ENCODE measurements at regions not wholly inside any gene's neighbourhood (a gene's known extent, or its start where the extent isn't known, plus 50 kb on each side); places are given as distances from the start of the nearest gene placed in this dataset.

DNA sequence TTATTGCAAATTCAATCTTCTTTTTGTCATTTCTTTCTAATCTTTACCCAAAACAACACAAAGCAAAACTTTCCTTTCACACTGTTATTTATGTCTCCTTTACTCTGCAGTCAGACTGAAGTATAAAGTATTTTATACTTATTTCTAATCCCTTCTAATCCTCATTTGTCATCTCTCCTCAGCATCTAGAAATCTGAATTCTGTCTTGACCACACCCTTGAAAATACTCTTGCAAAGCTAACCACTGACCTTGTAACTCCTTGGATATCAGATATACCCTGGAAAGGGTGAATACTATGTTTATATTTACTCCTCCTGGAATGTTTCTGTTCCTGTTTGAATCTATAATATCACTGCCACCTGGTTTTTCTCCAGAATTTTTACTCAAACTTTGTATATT is 481.1 kb downstream of the ZNF385D start:
- H3K4me1 ChIP-seq = no peaks in the 10 kb centered on the region
- H3K9me3 ChIP-seq = no peaks in the 10 kb centered on the region
- no peak overlapping the region for H3K27ac ChIP-seq
- intact Hi-C loops (cut with DNase I; ENCODE audit: low total_unique reads) = no loop called here
- no peak for DNase-seq
- no peak overlapping the region for H3K4me3 ChIP-seq
- no peaks in the 10 kb centered on the region for H3K36me3 ChIP-seq (ENCODE audit: low read depth, missing control alignments)
- no peaks in the 10 kb centered on the region for H3K27me3 ChIP-seq
- TF ChIP-seq, protein P1, sequence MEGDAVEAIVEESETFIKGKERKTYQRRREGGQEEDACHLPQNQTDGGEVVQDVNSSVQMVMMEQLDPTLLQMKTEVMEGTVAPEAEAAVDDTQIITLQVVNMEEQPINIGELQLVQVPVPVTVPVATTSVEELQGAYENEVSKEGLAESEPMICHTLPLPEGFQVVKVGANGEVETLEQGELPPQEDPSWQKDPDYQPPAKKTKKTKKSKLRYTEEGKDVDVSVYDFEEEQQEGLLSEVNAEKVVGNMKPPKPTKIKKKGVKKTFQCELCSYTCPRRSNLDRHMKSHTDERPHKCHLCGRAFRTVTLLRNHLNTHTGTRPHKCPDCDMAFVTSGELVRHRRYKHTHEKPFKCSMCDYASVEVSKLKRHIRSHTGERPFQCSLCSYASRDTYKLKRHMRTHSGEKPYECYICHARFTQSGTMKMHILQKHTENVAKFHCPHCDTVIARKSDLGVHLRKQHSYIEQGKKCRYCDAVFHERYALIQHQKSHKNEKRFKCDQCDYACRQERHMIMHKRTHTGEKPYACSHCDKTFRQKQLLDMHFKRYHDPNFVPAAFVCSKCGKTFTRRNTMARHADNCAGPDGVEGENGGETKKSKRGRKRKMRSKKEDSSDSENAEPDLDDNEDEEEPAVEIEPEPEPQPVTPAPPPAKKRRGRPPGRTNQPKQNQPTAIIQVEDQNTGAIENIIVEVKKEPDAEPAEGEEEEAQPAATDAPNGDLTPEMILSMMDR (IDR thresholded peaks at IDR 0.05) = no peak
- no peak for TF ChIP-seq POLR2A (IDR thresholded peaks at IDR 0.05)

DNA sequence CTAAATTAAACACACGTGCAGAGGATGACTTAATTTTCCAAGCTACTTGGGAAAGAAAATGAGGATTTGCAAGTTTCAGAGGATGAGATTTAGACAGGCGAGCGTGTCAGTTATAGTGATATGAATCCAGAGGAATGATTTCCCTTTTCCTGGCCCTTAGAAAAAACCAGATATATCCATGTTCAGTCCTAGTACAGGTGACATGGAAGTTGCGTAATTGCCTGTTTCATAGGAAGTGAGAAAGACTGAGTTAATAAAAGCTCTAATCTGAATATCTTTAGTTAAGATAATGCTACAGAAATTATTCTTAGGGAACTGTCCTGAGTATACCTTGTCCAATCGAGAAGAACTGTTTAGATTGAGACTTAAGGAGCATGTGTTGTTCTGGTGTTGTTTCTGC is 490.5 kb downstream of the ZNF385D start:
- 68 to 74% methylated on average over 5 of the region's 5 CpGs for WGBS, 2 donors
- no peak overlapping the region for H3K27ac ChIP-seq
- H3K4me1 ChIP-seq = no peaks in the 10 kb centered on the region
- H3K36me3 ChIP-seq (ENCODE audit: low read depth, missing control alignments) = no peaks in the 10 kb centered on the region
- intact Hi-C loops (cut with DNase I; ENCODE audit: low total_unique reads) = no loop called here
- no peaks in the 10 kb centered on the region for H3K27me3 ChIP-seq
- H3K9me3 ChIP-seq = no peaks in the 10 kb centered on the region
- TF ChIP-seq POLR2A (IDR thresholded peaks at IDR 0.05) = no peak
- TF ChIP-seq, protein P1 (IDR thresholded peaks at IDR 0.05) = no peak
- DNase-seq = no peak
- no peak overlapping the region for H3K4me3 ChIP-seq

DNA sequence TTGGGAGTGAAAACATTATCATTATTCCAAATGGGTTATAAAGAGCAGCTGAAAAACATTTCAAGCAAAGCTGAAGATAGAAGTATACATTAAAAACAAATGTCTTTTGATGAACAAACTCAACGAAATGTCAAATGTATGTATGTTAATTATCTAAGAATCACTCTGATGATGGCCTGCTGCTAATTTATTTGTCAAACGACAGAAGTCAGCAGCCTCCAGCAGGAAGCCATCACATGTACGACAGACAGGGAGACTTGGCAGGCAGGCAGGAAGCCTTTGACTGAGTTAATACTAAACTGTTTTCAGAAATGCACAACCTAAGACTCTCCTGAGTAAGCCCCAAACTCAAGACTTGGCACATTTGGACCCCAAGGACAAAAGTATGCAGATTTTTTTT is 491.1 kb downstream of the ZNF385D start:
- 32 to 46% methylated on average over 3 of the region's 3 CpGs for WGBS, 2 donors
- intact Hi-C loops (cut with DNase I; ENCODE audit: low total_unique reads) = no loop called here
- no peak for DNase-seq
- Histone ChIP-seq H3K27ac (no peak overlapping the region), H3K9me3 (no peaks in the 10 kb centered on the region), H3K4me1 (no peaks in the 10 kb centered on the region), H3K4me3 (no peak overlapping the region), H3K36me3 (ENCODE audit: low read depth, missing control alignments) (no peaks in the 10 kb centered on the region), H3K27me3 (no peaks in the 10 kb centered on the region)
- TF ChIP-seq, protein P1 (IDR thresholded peaks at IDR 0.05) = no peak
- no peak for TF ChIP-seq POLR2A (IDR thresholded peaks at IDR 0.05)

DNA sequence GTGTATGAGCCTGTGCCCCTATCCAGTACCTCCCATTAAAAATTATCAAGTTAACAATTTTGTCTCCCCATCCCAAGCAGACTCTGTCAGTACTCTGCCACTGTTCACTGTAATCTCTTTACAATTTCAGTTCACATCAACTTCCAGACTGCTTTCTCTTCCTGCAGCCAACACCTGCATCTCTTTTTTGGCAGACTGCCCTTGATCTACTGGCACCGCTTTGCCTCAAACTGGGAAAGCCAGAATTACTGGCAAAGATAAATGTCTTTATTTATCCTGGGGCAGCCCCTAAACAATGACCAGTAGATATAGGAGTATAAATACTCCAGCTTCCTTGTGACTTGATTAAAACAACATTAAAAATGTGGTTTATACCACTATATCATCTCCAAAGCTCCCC is 494.1 kb downstream of the ZNF385D start:
- Histone ChIP-seq H3K36me3 (ENCODE audit: low read depth, missing control alignments) (no peaks in the 10 kb centered on the region), H3K27me3 (no peaks in the 10 kb centered on the region), H3K9me3 (no peaks in the 10 kb centered on the region), H3K4me1 (no peaks in the 10 kb centered on the region), H3K4me3 (no peak overlapping the region), H3K27ac (no peak overlapping the region)
- intact Hi-C loops (cut with DNase I; ENCODE audit: low total_unique reads) = no loop called here
- DNase-seq = no peak
- TF ChIP-seq, protein P1 (IDR thresholded peaks at IDR 0.05) = no peak
- TF ChIP-seq POLR2A (IDR thresholded peaks at IDR 0.05) = no peak
- WGBS, 2 donors = 22 to 33% methylated on average over 1 of the region's 1 CpG

DNA sequence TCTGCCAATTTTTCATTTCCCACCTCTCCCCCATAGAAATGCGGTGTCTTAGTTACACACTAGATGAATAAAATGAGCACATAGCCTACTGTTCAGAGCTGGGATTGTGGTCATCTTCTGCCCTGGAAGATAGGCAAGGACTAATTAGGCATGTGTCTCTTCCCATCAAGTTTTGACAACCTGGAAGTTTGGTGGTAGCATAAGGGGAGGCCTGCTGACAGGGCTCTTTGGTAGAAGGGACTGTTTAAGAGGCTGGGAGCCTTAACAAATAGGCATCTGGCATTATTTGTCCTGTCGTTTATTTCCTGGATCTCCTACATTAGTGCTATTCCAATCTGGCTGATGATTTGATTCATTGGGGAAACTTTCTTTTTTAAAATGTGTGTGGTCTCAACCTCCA is 512.3 kb downstream of the ZNF385D start:
- Histone ChIP-seq H3K36me3 (ENCODE audit: low read depth, missing control alignments) (no peaks in the 10 kb centered on the region), H3K27ac (no peak overlapping the region), H3K4me1 (no peaks in the 10 kb centered on the region), H3K9me3 (no peaks in the 10 kb centered on the region), H3K4me3 (no peak overlapping the region), H3K27me3 (no peaks in the 10 kb centered on the region)
- intact Hi-C loops (cut with DNase I; ENCODE audit: low total_unique reads) = no loop called here
- TF ChIP-seq, protein P1 (IDR thresholded peaks at IDR 0.05) = no peak
- TF ChIP-seq POLR2A (IDR thresholded peaks at IDR 0.05) = no peak
- 53 to 70% methylated on average over 2 of the region's 2 CpGs for WGBS, 2 donors
- DNase-seq = no peak

Data from testis (tissue), 2 donors.